WTC11 (cell line): ENCODE measurements at regions not wholly inside any gene's neighbourhood (a gene's known extent, or its start where the extent isn't known, plus 50 kb on each side); places are given as distances from the start of the nearest gene placed in this dataset.

ENCODE experiments used
- ATAC-seq: fragments of 200-7000 bp; cut with Tn5 transposase; 2 replicates; pipeline ENCODE4 v1.10.0; 2021; ENCODE audit warnings: mild to moderate bottlenecking, moderate library complexity
- CTCF ChIA-PET: fragments of 300-600 bp; sonication (Branson Sonifier 250); formaldehyde crosslinking; loops from one replicate; lab custom pipeline; 2021; ENCODE audit warnings: antibody characterized with exemption; lab: Charles Lee
- POLR2A ChIA-PET: fragments of 350-600 bp; sonication (Branson Sonifier 250); formaldehyde crosslinking; loops from one replicate; lab custom pipeline; 2021; ENCODE audit warnings: antibody characterized with exemption; lab: Charles Lee
- DNase-seq: peaks from one replicate; pipeline ENCODE4 v3.0.0; 2021; ENCODE audit warnings: low spot score
- H3K27ac Mint-ChIP-seq: 2 replicates; pipeline ENCODE4 v1.8.0; 2021; ENCODE audit warnings: mixed read lengths
- H3K27me3 Mint-ChIP-seq: 2 replicates; pipeline ENCODE4 v1.8.0; 2021; ENCODE audit warnings: low read depth, mild to moderate bottlenecking, moderate library complexity, mixed read lengths
- H3K36me3 Mint-ChIP-seq: 2 replicates; pipeline ENCODE4 v1.8.0; 2021; ENCODE audit warnings: mixed read lengths
- H3K4me1 Mint-ChIP-seq: 2 replicates; pipeline ENCODE4 v1.8.0; 2022; ENCODE audit warnings: mixed read lengths
- H3K4me3 Mint-ChIP-seq: 2 replicates; pipeline ENCODE4 v1.8.0; 2021; ENCODE audit warnings: mild to moderate bottlenecking, moderate library complexity, mixed read lengths
- H3K9me3 Mint-ChIP-seq: 2 replicates; pipeline ENCODE4 v1.8.0; 2021; ENCODE audit warnings: mixed read lengths
- ESRRA ChIP-seq: sonication (generic); formaldehyde crosslinking; IDR thresholded peaks from 2 replicates; pipeline ENCODE4 v1.8.1; 2022; ENCODE audit warnings: mild to moderate bottlenecking, missing genetic modification reagents, borderline replicate concordance
- GABPB1 ChIP-seq: sonication (generic); formaldehyde crosslinking; IDR thresholded peaks from 2 replicates; pipeline ENCODE4 v1.8.1; 2023; ENCODE audit warnings: mild to moderate bottlenecking, missing genetic modification reagents
- GRHL2 ChIP-seq: fragments of 250-450 bp; sonication (Bioruptor Pico); IDR thresholded peaks from 2 replicates; pipeline ENCODE4 v1.8.0; 2022; ENCODE audit warnings: mild to moderate bottlenecking, moderate library complexity; ENCODE audit not compliant: insufficient replicate concordance, severe bottlenecking
- TEAD4 ChIP-seq: sonication (generic); formaldehyde crosslinking; IDR thresholded peaks from 2 replicates; pipeline ENCODE4 v1.8.0; 2022; ENCODE audit warnings: mild to moderate bottlenecking, missing genetic modification reagents
- ZNF232 ChIP-seq: sonication (generic); formaldehyde crosslinking; IDR thresholded peaks from 2 replicates; pipeline ENCODE4 v1.8.0; 2022; ENCODE audit warnings: mild to moderate bottlenecking, missing genetic modification reagents
- ZNF416 ChIP-seq: fragments of 250-450 bp; sonication (Bioruptor Pico); IDR thresholded peaks from 2 replicates; pipeline ENCODE4 v1.9.0; 2021; ENCODE audit warnings: mild to moderate bottlenecking, inconsistent platforms
- TF ChIP-seq, protein P1 (sequence below): sonication (generic); formaldehyde crosslinking; IDR thresholded peaks from 2 replicates; pipeline ENCODE4 v1.8.0; 2023; ENCODE audit warnings: missing genetic modification reagents, mild to moderate bottlenecking, borderline replicate concordance
- TF ChIP-seq, protein P2 (sequence below): sonication (generic); formaldehyde crosslinking; IDR thresholded peaks from 2 replicates; pipeline ENCODE4 v1.8.0; 2022; ENCODE audit warnings: mild to moderate bottlenecking, missing genetic modification reagents
- TF ChIP-seq, protein P3 (sequence below): sonication (generic); formaldehyde crosslinking; IDR thresholded peaks from 2 replicates; pipeline ENCODE4 v1.8.1; 2022; ENCODE audit warnings: low read depth, missing genetic modification reagents, borderline replicate concordance
- TF ChIP-seq, protein P4 (sequence below): sonication (generic); formaldehyde crosslinking; IDR thresholded peaks from 2 replicates; pipeline ENCODE4 v1.8.0; 2022; ENCODE audit warnings: missing genetic modification reagents
- TF ChIP-seq, protein P5 (sequence below): sonication (generic); formaldehyde crosslinking; IDR thresholded peaks from 2 replicates; pipeline ENCODE4 v1.8.1; 2023; ENCODE audit warnings: mild to moderate bottlenecking, missing genetic modification reagents, moderate library complexity
- TF ChIP-seq, protein P6 (sequence below): fragments of 250-450 bp; sonication (Bioruptor Pico); IDR thresholded peaks from 2 replicates; pipeline ENCODE4 v1.9.0; 2021; ENCODE audit warnings: mild to moderate bottlenecking
- TF ChIP-seq, protein P7 (sequence below): sonication (generic); formaldehyde crosslinking; IDR thresholded peaks from 2 replicates; pipeline ENCODE4 v1.8.0; 2022; ENCODE audit warnings: mild to moderate bottlenecking, missing genetic modification reagents

DNA sequence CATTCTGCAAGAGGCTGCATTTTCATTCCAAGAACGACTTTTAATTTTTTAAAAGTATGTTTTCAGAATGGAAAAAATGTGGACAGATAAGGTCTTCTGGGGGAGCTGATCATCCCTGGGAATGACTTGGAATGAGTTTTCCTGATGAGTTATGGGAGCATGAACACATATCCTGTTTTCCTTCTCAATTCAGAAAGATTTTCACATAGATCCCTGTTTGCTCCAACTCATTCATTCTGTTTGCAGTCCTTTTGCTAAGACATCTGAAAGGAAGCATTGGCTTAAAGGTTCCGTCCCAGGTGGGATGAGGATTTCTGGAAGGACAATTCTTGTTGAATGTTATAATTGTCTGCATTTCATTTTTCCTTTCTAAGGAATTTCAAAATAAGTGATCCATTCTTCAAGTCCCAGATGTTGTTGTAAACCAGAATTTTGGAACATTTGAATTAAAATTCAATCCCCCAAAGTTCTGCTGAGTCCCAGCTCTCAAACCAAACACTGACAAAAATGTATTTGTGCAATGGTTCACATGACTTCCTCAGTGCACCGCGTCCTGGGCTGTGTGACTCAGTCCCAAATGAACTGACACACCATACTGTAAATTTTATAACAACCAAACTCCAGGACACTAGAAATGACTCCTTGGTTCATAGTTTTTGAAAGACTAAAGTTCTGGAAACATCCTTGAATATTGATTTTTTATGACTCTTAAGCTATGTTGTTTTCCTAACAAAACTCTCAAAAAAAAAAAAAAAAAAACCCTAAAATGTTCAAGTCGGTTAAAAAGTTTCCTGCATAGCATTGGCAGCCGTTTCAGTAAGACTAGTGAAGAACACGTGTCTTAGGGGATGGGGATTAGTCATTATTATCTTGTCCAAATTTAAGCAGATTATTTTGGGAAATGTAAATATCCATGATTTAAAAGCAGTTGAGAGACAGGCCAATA is 281.8 kb upstream of the TCF4 start (continued):
- TF ChIP-seq, protein P1, sequence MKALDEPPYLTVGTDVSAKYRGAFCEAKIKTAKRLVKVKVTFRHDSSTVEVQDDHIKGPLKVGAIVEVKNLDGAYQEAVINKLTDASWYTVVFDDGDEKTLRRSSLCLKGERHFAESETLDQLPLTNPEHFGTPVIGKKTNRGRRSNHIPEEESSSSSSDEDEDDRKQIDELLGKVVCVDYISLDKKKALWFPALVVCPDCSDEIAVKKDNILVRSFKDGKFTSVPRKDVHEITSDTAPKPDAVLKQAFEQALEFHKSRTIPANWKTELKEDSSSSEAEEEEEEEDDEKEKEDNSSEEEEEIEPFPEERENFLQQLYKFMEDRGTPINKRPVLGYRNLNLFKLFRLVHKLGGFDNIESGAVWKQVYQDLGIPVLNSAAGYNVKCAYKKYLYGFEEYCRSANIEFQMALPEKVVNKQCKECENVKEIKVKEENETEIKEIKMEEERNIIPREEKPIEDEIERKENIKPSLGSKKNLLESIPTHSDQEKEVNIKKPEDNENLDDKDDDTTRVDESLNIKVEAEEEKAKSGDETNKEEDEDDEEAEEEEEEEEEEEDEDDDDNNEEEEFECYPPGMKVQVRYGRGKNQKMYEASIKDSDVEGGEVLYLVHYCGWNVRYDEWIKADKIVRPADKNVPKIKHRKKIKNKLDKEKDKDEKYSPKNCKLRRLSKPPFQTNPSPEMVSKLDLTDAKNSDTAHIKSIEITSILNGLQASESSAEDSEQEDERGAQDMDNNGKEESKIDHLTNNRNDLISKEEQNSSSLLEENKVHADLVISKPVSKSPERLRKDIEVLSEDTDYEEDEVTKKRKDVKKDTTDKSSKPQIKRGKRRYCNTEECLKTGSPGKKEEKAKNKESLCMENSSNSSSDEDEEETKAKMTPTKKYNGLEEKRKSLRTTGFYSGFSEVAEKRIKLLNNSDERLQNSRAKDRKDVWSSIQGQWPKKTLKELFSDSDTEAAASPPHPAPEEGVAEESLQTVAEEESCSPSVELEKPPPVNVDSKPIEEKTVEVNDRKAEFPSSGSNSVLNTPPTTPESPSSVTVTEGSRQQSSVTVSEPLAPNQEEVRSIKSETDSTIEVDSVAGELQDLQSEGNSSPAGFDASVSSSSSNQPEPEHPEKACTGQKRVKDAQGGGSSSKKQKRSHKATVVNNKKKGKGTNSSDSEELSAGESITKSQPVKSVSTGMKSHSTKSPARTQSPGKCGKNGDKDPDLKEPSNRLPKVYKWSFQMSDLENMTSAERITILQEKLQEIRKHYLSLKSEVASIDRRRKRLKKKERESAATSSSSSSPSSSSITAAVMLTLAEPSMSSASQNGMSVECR (CRISPR knock-in tag), result no peak
- TF ChIP-seq TEAD4 (CRISPR knock-in tag) (no peak), ZNF416 (CRISPR knock-in tag) (no peak), ZNF232 (CRISPR knock-in tag) (no peak), GRHL2 (CRISPR knock-in tag) (no peak), ESRRA (CRISPR knock-in tag) (no peak), GABPB1 (no peak)
- TF ChIP-seq, protein P2, sequence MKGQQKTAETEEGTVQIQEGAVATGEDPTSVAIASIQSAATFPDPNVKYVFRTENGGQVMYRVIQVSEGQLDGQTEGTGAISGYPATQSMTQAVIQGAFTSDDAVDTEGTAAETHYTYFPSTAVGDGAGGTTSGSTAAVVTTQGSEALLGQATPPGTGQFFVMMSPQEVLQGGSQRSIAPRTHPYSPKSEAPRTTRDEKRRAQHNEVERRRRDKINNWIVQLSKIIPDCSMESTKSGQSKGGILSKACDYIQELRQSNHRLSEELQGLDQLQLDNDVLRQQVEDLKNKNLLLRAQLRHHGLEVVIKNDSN (CRISPR knock-in tag), result no peak
- TF ChIP-seq, protein P3, sequence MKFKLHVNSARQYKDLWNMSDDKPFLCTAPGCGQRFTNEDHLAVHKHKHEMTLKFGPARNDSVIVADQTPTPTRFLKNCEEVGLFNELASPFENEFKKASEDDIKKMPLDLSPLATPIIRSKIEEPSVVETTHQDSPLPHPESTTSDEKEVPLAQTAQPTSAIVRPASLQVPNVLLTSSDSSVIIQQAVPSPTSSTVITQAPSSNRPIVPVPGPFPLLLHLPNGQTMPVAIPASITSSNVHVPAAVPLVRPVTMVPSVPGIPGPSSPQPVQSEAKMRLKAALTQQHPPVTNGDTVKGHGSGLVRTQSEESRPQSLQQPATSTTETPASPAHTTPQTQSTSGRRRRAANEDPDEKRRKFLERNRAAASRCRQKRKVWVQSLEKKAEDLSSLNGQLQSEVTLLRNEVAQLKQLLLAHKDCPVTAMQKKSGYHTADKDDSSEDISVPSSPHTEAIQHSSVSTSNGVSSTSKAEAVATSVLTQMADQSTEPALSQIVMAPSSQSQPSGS (CRISPR knock-in tag), result no peak
- TF ChIP-seq, protein P4, sequence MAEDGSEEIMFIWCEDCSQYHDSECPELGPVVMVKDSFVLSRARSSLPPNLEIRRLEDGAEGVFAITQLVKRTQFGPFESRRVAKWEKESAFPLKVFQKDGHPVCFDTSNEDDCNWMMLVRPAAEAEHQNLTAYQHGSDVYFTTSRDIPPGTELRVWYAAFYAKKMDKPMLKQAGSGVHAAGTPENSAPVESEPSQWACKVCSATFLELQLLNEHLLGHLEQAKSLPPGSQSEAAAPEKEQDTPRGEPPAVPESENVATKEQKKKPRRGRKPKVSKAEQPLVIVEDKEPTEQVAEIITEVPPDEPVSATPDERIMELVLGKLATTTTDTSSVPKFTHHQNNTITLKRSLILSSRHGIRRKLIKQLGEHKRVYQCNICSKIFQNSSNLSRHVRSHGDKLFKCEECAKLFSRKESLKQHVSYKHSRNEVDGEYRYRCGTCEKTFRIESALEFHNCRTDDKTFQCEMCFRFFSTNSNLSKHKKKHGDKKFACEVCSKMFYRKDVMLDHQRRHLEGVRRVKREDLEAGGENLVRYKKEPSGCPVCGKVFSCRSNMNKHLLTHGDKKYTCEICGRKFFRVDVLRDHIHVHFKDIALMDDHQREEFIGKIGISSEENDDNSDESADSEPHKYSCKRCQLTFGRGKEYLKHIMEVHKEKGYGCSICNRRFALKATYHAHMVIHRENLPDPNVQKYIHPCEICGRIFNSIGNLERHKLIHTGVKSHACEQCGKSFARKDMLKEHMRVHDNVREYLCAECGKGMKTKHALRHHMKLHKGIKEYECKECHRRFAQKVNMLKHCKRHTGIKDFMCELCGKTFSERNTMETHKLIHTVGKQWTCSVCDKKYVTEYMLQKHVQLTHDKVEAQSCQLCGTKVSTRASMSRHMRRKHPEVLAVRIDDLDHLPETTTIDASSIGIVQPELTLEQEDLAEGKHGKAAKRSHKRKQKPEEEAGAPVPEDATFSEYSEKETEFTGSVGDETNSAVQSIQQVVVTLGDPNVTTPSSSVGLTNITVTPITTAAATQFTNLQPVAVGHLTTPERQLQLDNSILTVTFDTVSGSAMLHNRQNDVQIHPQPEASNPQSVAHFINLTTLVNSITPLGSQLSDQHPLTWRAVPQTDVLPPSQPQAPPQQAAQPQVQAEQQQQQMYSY, result no peak
- TF ChIP-seq, protein P5, sequence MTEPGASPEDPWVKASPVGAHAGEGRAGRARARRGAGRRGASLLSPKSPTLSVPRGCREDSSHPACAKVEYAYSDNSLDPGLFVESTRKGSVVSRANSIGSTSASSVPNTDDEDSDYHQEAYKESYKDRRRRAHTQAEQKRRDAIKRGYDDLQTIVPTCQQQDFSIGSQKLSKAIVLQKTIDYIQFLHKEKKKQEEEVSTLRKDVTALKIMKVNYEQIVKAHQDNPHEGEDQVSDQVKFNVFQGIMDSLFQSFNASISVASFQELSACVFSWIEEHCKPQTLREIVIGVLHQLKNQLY (CRISPR knock-in tag), result no peak
- TF ChIP-seq, protein P6, sequence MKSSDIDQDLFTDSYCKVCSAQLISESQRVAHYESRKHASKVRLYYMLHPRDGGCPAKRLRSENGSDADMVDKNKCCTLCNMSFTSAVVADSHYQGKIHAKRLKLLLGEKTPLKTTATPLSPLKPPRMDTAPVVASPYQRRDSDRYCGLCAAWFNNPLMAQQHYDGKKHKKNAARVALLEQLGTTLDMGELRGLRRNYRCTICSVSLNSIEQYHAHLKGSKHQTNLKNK, result no peak

DNA sequence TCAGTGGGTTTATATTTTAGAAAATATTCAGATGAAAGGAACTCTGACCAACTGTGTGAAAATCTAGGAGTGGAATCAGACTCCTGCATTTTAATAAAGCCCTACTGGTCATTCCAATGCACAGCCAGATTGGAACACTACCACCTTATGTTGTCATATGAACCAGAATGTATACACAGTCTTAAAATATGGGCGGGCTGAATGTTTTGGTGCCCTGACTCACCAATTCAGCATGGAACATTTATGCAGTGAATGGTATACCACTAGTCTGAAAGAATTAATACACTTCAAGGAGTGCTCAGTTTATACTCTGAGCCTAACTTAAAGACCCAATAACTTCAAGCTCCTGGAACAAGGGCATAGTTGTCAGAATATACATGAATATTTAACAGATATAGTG is 280.9 kb upstream of the TCF4 start:
- H3K27ac Mint-ChIP-seq, result no peak overlapping the region
- DNase-seq (no peak), ATAC-seq (no peak)
- H3K36me3 Mint-ChIP-seq, result no peaks in the 10 kb centered on the region
- H3K9me3 Mint-ChIP-seq, result no peaks in the 10 kb centered on the region
- peaks cover 19% of the 10 kb centered on the region for H3K4me1 Mint-ChIP-seq
- CTCF ChIA-PET, result no interaction called here
- H3K4me3 Mint-ChIP-seq, result no peak overlapping the region
- TF ChIP-seq, protein P7, sequence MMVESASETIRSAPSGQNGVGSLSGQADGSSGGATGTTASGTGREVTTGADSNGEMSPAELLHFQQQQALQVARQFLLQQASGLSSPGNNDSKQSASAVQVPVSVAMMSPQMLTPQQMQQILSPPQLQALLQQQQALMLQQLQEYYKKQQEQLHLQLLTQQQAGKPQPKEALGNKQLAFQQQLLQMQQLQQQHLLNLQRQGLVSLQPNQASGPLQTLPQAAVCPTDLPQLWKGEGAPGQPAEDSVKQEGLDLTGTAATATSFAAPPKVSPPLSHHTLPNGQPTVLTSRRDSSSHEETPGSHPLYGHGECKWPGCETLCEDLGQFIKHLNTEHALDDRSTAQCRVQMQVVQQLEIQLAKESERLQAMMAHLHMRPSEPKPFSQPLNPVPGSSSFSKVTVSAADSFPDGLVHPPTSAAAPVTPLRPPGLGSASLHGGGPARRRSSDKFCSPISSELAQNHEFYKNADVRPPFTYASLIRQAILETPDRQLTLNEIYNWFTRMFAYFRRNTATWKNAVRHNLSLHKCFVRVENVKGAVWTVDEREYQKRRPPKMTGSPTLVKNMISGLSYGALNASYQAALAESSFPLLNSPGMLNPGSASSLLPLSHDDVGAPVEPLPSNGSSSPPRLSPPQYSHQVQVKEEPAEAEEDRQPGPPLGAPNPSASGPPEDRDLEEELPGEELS (CRISPR knock-in tag), result no peak
- POLR2A ChIA-PET, result no interaction called here
- no peaks in the 10 kb centered on the region for H3K27me3 Mint-ChIP-seq
